BE2C (cell line): ENCODE measurements at regions not wholly inside any gene's neighbourhood (a gene's known extent, or its start where the extent isn't known, plus 50 kb on each side); places are given as distances from the start of the nearest gene placed in this dataset.

Source experiments
- DNase-seq: peaks from one replicate; pipeline ENCODE4 v3.0.0-alpha.2; 2020
- H3K27me3 ChIP-seq: fragments of 250-450 bp; sonication (Bioruptor Pico); 2 replicates; pipeline ENCODE4 v1.5.1; 2020; ENCODE audit warnings: mild to moderate bottlenecking
- H3K36me3 ChIP-seq: fragments of 250-450 bp; sonication (Bioruptor Pico); 2 replicates; pipeline ENCODE4 v1.5.1; 2020; ENCODE audit warnings: mild to moderate bottlenecking
- H3K4me1 ChIP-seq: fragments of 250-450 bp; sonication (Bioruptor Pico); 2 replicates; pipeline ENCODE4 v1.5.1; 2020
- H3K4me3 ChIP-seq: 2 replicates; pipeline ENCODE4 v1.5.1; 2011; ENCODE audit warnings: low read depth, low read length
- H3K9me3 ChIP-seq: fragments of 250-450 bp; sonication (Bioruptor Pico); 2 replicates; pipeline ENCODE4 v1.5.1; 2020
- TF ChIP-seq, protein P1 (sequence below): IDR thresholded peaks from 2 replicates; pipeline ENCODE4 v1.5.1; 2012; ENCODE audit warnings: mild to moderate bottlenecking, low read depth, low read length

DNA sequence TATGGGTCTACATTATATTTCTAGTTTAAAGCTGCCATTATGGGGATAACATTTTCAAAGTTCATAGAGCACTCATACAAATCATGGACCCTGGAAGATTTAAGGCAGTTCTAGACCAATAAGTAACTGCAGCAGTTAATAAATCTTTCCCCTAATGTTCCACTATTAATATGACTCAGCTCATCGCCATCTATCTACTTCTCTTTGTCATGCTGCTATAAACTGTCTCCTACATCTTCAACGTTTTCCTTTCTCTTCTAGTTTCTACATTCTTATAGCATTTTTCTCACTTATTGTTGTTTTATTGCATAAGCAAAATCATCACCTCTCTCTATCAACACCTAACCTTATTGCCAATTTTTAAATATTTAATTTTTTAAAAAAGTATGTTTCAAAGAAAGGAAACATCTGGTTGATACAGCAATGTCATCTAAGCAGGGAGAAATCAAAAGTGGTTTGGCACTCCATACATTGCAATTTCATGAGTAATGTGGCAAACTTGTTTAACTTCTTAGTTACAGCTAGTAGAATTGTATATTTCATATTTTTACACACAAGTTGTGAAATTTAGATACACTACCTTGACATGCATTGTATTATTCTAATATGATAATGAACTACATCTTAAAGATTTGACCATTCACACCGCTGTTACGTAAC, 1500.4 kb upstream of the MIR17HG start:
- Histone ChIP-seq H3K9me3 (no peaks in the 10 kb centered on the region), H3K27me3 (no peaks in the 10 kb centered on the region), H3K4me1 (no peaks in the 10 kb centered on the region), H3K4me3 (no peak overlapping the region), H3K36me3 (no peaks in the 10 kb centered on the region)
- no peak for DNase-seq
- TF ChIP-seq, protein P1, sequence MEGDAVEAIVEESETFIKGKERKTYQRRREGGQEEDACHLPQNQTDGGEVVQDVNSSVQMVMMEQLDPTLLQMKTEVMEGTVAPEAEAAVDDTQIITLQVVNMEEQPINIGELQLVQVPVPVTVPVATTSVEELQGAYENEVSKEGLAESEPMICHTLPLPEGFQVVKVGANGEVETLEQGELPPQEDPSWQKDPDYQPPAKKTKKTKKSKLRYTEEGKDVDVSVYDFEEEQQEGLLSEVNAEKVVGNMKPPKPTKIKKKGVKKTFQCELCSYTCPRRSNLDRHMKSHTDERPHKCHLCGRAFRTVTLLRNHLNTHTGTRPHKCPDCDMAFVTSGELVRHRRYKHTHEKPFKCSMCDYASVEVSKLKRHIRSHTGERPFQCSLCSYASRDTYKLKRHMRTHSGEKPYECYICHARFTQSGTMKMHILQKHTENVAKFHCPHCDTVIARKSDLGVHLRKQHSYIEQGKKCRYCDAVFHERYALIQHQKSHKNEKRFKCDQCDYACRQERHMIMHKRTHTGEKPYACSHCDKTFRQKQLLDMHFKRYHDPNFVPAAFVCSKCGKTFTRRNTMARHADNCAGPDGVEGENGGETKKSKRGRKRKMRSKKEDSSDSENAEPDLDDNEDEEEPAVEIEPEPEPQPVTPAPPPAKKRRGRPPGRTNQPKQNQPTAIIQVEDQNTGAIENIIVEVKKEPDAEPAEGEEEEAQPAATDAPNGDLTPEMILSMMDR, result no peak

DNA sequence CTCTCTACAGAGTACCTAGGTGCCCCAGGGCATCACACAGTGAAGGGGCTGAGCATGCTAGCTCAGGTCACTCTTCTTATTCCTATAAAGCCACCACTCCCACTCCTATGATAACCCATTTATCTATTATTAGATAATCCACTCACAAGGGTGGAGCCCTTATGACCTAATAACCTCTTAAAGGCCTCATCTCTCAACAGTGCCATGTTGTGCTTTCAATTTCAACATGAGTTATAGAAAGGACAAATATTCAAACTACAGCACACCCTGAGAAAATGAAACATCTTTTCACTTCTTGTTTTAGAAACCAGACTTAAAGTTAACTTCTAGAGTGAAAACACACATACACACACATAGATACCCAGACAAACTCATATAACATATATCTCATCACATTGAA, 1494.9 kb upstream of the MIR17HG start:
- TF ChIP-seq, protein P1, result no peak
- Histone ChIP-seq H3K27me3 (no peaks in the 10 kb centered on the region), H3K4me3 (no peak overlapping the region), H3K36me3 (no peaks in the 10 kb centered on the region), H3K4me1 (no peaks in the 10 kb centered on the region; the same call in 1 of the 2 replicates), H3K9me3 (no peaks in the 10 kb centered on the region)
- no peak for DNase-seq

DNA sequence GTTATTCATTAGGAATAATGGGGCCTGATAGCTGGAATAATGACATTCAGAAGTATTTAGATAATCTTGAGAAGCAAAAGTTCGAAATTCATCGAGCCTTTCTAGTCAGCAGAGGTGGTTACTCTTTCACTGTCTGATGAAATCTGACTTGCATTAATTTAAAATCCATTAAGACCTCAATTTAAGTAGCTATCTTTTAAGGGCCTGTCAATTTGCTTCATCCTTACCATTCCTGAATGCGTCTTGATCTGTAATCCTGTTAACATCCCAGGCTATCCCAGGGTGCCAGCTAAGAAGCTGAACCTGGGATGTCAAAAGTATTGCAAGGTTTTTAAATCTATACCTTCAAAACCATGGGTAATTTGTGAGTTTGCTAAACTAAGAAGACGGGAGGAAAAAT, 1491.0 kb upstream of the MIR17HG start:
- Histone ChIP-seq H3K9me3 (no peaks in the 10 kb centered on the region), H3K4me1 (no peaks in the 10 kb centered on the region; the same call in 1 of the 2 replicates), H3K4me3 (no peak overlapping the region), H3K36me3 (no peaks in the 10 kb centered on the region), H3K27me3 (no peaks in the 10 kb centered on the region)
- TF ChIP-seq, protein P1, result no peak
- no peak for DNase-seq

DNA sequence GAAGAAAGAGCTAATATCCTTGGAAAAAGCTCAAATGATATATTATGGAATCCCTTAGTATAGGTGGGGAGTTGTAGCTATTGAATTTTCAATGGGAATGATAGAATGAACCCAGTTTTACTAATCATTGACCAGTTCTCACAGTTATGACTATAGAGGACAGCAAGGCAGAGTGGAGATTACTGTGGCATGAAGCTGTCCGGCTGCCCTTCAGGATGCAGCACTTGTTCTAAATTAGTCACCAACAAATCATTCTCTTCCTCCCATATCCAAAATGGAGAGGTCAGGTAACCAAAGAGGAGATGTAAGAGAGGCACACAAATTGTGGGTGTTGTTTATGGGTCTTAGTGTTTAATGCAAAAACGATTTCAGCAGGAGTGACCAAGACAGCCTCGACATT, 1490.0 kb upstream of the MIR17HG start:
- H3K36me3 ChIP-seq, result no peaks in the 10 kb centered on the region
- TF ChIP-seq, protein P1, result no peak
- no peaks in the 10 kb centered on the region for H3K27me3 ChIP-seq
- no peaks in the 10 kb centered on the region for H3K9me3 ChIP-seq
- H3K4me3 ChIP-seq, result no peak overlapping the region
- no peak for DNase-seq
- no peaks in the 10 kb centered on the region; the same call in 1 of the 2 replicates for H3K4me1 ChIP-seq

DNA sequence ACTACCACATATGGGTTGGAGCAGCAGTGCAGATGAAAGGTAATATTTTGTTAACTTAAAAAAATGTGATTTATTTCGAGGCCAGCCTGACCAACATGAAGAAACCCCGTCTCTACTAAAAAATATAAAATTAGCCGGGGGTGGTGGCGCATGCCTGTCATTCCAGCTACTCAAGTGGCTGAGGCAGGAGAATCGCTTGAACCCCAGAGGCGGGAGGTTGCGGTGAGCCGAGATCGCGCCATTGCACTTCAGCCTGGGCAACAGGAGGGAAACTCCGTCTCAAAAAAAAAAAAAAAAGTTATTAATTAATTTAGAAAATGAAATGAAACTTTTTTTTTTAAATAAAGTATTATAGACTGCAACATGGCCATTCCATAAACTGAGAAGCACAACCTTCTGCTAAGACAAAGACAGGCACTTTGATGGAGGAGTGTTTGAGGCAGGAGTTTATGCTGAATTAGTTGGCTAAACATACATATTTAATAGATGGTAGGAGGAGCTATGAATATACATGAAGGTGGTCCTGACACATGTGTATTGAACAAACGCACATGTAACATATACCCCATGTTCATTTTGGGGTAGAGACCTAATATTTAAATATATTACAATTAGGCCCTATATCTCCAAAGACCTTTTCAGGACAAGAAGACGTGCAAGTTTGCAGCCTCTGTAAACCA, 1485.3 kb upstream of the MIR17HG start:
- H3K4me1 ChIP-seq, result no peaks in the 10 kb centered on the region; the same call in 1 of the 2 replicates
- H3K9me3 ChIP-seq, result no peaks in the 10 kb centered on the region
- TF ChIP-seq, protein P1, result no peak
- H3K36me3 ChIP-seq, result no peaks in the 10 kb centered on the region
- H3K4me3 ChIP-seq, result no peak overlapping the region
- no peaks in the 10 kb centered on the region for H3K27me3 ChIP-seq
- DNase-seq, result no peak

DNA sequence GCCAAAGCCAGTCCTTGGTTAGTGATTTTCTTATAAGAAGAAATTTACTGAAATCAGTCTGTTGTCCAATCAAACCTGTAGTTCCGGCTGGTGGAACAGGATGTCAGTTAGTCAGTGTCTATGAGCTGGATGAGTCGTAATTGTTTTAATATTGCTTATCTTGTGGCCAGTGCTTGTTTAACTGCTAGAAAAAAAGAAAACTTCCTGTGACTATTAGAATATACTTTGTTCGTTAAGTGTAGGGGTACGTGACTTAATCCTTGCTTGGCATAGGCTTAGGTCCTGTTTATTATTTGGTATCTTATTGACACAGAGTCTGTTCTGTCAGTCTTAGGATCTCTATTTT, 1484.8 kb upstream of the MIR17HG start:
- DNase-seq, result no peak
- Histone ChIP-seq H3K4me3 (no peak overlapping the region), H3K36me3 (no peaks in the 10 kb centered on the region), H3K9me3 (no peaks in the 10 kb centered on the region), H3K27me3 (no peaks in the 10 kb centered on the region), H3K4me1 (no peaks in the 10 kb centered on the region; the same call in 1 of the 2 replicates)
- TF ChIP-seq, protein P1, result no peak
